HG03378 (cell line): ENCODE measurements at regions not wholly inside any gene's neighbourhood (a gene's known extent, or its start where the extent isn't known, plus 50 kb on each side); places are given as distances from the start of the nearest gene placed in this dataset.
"Not testable (repeated sequence)": the region's sequence is repeated elsewhere in the genome, so short reads cannot be mapped to it uniquely, and the experiment has no call there.

Source experiments
- ATAC-seq: cut with Tn5 transposase; IDR thresholded peaks from one replicate; pipeline ENCODE4 v1.9.1; 2021; ENCODE audit warnings: mild to moderate bottlenecking, moderate library complexity; ENCODE audit not compliant: unreplicated experiment

DNA sequence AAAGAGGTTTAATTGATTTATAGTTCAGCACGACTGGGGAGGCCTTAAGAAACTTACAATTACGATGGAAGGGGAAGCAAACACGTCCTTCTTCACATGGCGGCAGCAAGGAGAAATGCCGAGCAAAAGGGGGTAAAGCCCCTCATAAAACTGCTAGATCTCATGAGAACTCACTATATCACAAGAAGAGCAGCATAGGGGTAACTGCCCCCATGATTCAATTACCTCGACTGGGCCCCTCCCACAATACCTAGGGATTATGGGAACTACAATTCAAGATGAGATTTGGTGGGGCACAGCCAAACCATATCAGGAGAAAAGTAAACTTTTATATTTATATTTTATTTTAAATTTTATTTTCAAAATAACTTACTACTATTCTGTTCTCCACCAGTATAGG lies 272.0 kb downstream of the MYCN start:
- no peak for ATAC-seq

- ATAC-seq = no peak
Measured at GRCh38 chr2:16211341-16211740, 271.0 kb downstream of the MYCN start.

DNA sequence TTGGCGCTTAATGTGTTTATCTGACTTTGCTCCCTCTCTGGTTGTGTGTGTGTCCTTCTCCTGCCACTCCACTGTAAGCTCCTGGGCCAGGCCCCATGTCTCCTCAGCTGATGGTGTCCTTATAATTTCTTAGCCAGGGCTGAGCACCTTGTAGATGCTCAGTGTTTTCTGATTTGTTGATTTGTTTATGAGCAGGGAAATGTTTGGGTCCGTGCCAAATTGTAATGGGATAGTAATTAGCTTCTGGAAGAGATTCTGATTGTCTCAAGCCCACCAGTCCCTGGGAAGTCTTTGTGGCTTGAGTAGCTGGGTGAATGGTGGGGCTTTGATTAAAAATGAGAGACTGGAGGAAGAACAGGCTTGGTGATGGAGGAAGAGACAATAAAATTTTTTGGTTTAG lies 270.5 kb downstream of the MYCN start:
- no peak for ATAC-seq

DNA sequence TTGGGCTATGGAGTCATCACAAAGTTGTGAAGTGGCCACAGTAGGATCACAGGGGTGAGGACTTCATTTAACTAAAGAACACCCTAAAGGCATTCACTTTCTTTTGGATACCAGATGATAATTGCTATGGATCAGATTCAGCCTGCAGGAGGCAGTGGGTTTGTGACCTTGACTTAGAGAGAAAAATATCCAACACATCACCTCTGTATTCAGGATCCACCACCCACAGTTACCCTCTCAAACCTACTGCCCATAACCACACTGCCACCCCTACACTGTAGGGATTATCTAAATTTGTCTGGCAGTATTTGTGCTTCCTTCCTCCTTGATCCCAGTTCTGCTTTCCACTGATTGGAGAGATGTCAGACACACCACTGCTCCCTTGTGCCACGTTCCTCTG lies 269.4 kb downstream of the MYCN start:
- no peak for ATAC-seq

GRCh38 chr2:16208921-16209320 lies 268.6 kb downstream of the MYCN start:
- ATAC-seq = no peak

DNA sequence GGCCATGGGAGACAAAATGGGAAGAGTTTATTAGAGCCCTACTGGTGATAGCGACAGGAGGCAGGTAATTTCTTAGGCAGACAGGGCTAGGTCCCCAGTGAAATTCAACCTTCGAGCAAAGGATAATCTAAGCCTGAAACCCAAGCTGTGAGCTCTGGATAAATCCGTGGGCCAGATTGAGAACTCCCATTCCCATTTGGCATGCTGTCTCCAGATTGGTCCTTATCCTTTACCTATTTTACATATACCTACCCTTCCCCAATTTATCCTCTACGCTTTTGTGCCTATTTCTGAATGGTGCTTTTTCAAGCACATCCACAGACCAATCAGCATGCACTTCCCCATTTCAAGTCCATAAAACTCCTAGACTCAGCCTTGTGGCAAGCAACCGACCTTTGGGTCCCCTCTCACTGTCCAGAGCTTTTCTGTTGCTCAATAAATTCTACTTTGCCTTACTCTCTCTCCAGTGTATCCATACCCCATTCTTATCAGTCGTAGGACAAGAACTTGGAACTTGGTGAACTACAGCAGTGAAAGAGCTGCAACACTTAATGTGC lies 268.0 kb downstream of the MYCN start:
- ATAC-seq = no peak

DNA sequence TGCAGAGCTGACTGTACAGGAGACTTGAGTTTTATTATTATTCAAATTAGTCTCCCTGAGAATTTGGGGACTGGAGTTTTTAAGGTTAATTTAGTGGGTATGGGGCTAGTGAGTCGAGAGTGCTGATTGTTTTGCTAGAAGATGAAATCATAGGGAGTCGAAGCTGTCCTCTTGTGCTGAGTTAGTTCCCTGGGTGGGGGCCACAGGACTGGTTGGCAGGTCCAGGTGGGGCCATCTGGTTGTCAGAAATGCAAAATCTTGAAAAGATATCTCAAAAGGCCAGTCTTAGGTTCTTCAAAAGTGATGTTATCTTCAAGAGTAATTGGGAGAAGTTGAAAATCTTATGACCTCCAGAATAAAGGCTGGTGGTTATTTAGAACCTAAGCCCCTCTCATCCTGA lies 267.3 kb downstream of the MYCN start:
- no peak for ATAC-seq

GRCh38 chr2:16207151-16207550 lies 266.8 kb downstream of the MYCN start:
- ATAC-seq = no peak

- no peak for ATAC-seq
Measured at GRCh38 chr2:16206191-16206944, 266.0 kb downstream of the MYCN start.

- no peak for ATAC-seq
Measured at GRCh38 chr2:16205631-16206030, 265.3 kb downstream of the MYCN start.

- no peak for ATAC-seq
Measured at GRCh38 chr2:16204886-16205620, 264.7 kb downstream of the MYCN start.

GRCh38 chr2:16204251-16204650 lies 263.9 kb downstream of the MYCN start:
- no peak for ATAC-seq

DNA sequence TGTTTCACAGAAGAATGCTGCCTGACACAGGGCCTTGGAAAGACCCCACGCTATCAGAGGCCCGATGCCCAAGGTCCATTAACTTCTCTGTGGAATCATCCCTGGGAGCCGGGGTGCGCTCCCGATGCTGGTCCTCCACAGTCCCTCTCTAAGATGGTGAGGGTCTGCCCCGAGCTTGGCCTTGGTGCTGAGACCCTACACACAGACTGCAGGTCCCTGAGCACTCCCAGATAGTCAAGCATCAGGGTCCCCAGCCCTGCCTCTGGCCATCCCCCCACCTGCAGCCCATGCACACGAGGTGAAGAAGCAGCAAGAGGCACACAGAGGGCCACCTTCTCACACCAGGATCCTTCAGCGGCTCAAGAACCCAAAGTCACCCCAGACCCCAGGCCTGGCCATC lies 263.3 kb downstream of the MYCN start:
- ATAC-seq = no peak

DNA sequence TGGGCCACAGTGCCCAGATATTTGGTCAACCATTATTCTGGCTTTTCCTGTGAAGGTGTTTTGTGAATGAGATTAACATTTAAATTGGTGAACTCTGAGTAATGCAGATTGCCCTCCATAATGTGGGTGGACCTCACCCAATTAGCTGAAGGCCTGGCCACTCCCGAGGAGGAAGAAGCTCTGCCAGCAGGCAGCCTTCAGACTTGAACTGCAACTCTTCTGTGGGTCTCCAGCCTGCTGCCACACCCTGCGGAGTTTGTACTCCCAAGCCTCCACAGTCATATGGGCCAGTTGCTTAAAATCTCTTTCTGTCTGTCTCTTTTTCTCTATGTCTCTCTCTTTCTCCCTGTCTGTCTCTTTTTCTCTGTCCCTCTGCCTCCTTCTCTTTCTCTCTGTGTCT lies 262.7 kb downstream of the MYCN start:
- no peak for ATAC-seq

GRCh38 chr2:16202266-16203020 lies 262.1 kb downstream of the MYCN start:
- ATAC-seq = no peak

- no peak for ATAC-seq
Measured at GRCh38 chr2:16201848-16202247, 261.5 kb downstream of the MYCN start.

- no peak for ATAC-seq
Measured at GRCh38 chr2:16200554-16201193, 260.3 kb downstream of the MYCN start.

- ATAC-seq = no peak
Measured at GRCh38 chr2:16199882-16200553, 259.7 kb downstream of the MYCN start.

DNA sequence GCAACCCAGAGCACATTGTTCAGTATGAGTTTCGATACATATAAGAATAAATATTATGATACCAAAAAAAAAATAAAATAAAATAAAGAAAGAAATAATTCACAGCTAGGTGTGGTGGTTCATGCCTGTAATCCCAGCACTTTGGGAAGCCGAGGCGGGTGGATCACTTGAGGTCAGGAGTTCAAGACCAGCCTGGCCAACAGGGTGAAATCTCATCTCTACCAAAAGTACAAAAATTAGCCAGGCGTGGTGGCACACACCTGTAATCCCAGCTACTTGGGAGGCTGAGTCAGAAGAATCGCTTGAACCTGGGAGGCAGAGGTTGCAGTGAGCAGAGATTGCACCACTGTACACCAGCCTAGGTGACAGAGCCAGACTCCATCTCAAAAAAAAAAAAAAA lies 258.9 kb downstream of the MYCN start:
- not testable (repeated sequence) for ATAC-seq

- ATAC-seq = no peak
Measured at GRCh38 chr2:16198166-16198912, 258.0 kb downstream of the MYCN start.
